Endothelial cell (in vitro differentiated cells): ENCODE measurements at regions not wholly inside any gene's neighbourhood (a gene's known extent, or its start where the extent isn't known, plus 50 kb on each side); places are given as distances from the start of the nearest gene placed in this dataset.
A peak's percentile ranks its signal among the peaks of the same experiment; 100 is the strongest.

ENCODE experiments used
- DNase-seq: peaks from one replicate; pipeline ENCODE4 v3.0.0; 2021; ENCODE audit warnings: low spot score
- H3K27ac Mint-ChIP-seq: one replicate; pipeline ENCODE4 v1.8.0; 2021; ENCODE audit warnings: mixed read lengths, inconsistent platforms; ENCODE audit not compliant: unreplicated experiment
- H3K27me3 Mint-ChIP-seq: one replicate; pipeline ENCODE4 v1.8.0; 2021; ENCODE audit warnings: mild to moderate bottlenecking, moderate library complexity, mixed read lengths, inconsistent platforms; ENCODE audit not compliant: unreplicated experiment
- H3K36me3 Mint-ChIP-seq: one replicate; pipeline ENCODE4 v1.8.0; 2021; ENCODE audit warnings: mild to moderate bottlenecking, low read depth, mixed read lengths, inconsistent platforms; ENCODE audit not compliant: unreplicated experiment
- H3K4me1 Mint-ChIP-seq: one replicate; pipeline ENCODE4 v1.8.0; 2021; ENCODE audit warnings: mild to moderate bottlenecking, mixed read lengths, inconsistent platforms; ENCODE audit not compliant: unreplicated experiment
- H3K4me3 Mint-ChIP-seq: one replicate; pipeline ENCODE4 v1.8.0; 2021; ENCODE audit warnings: mild to moderate bottlenecking, mixed read lengths, inconsistent platforms; ENCODE audit not compliant: unreplicated experiment
- H3K9me3 Mint-ChIP-seq: one replicate; pipeline ENCODE4 v1.8.0; 2021; ENCODE audit warnings: mixed read lengths, inconsistent platforms; ENCODE audit not compliant: unreplicated experiment
- TF ChIP-seq, protein P1 (sequence below): fragments of 200-600 bp; sonication (generic); IDR thresholded peaks from one replicate; pipeline ENCODE4 v1.5.0; 2021; ENCODE audit warnings: antibody characterized with exemption; ENCODE audit not compliant: unreplicated experiment

DNA sequence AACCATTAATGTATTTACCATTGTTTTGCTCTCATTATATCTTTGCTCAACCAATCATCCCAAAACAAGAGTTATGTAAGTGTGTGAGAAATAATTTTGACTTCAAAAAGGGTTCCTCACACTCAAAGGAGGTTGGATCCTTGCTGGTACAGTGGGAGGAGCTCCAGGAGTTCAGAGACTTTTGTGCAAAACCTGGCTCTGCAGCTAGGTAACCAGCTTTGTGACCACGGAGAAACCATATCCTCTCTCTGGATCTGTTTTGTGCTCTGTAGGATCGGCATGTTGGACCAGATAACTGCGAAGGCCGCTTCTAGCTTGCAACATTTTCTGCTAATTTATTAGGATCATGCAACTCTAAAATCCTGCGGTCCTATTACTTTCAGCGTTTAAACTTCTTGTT lies 128.6 kb upstream of the LIPC start:
- H3K27ac Mint-ChIP-seq: no peak overlapping the region
- no peaks in the 10 kb centered on the region for H3K36me3 Mint-ChIP-seq
- H3K4me3 Mint-ChIP-seq: no peak overlapping the region
- no peak for DNase-seq
- H3K4me1 Mint-ChIP-seq: peaks cover 21% of the 10 kb centered on the region
- TF ChIP-seq, protein P1, sequence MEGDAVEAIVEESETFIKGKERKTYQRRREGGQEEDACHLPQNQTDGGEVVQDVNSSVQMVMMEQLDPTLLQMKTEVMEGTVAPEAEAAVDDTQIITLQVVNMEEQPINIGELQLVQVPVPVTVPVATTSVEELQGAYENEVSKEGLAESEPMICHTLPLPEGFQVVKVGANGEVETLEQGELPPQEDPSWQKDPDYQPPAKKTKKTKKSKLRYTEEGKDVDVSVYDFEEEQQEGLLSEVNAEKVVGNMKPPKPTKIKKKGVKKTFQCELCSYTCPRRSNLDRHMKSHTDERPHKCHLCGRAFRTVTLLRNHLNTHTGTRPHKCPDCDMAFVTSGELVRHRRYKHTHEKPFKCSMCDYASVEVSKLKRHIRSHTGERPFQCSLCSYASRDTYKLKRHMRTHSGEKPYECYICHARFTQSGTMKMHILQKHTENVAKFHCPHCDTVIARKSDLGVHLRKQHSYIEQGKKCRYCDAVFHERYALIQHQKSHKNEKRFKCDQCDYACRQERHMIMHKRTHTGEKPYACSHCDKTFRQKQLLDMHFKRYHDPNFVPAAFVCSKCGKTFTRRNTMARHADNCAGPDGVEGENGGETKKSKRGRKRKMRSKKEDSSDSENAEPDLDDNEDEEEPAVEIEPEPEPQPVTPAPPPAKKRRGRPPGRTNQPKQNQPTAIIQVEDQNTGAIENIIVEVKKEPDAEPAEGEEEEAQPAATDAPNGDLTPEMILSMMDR: no peak
- no peaks in the 10 kb centered on the region for H3K9me3 Mint-ChIP-seq
- peaks cover 2% of the 10 kb centered on the region for H3K27me3 Mint-ChIP-seq

DNA sequence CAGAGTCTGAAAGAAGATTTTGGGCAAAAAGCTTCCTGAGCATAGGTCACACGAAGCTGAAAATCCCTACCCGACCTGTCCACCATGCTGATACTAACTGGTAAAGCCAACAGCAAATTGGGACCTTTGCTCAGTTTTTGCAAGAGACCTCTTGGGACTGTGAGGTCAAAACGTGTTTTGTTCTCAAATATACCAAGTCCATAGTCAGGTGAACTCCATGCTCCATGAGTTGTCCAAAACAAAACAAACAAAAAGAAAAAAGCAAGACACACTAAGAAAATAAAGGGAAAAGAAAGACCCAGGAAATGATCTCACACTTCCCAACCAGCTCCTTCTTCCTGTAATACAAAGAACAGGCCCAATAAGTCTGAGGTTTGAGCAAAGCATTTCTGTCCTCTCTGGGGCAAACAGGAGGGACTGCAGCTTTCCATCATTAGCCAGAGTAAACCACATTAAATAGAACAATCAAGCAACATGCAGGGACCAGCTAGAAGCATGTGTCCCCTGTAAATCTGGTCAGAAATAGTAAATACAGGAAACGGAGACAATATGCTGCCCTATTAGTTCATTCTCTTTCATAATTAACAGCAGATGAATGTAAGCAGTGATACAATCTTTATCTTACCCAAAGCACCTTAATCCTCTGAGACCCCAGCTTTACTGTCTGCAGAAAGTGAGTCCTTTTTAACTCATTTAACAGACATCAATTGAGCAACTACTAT lies 125.0 kb upstream of the LIPC start:
- Mint-ChIP-seq H3K4me1 (peaks cover 21% of the 10 kb centered on the region), H3K27ac (peak overlapping the region; percentile 59), H3K9me3 (no peaks in the 10 kb centered on the region), H3K4me3 (no peak overlapping the region), H3K36me3 (peaks cover 4% of the 10 kb centered on the region), H3K27me3 (peaks cover 3% of the 10 kb centered on the region)
- TF ChIP-seq, protein P1: no peak
- DNase-seq: no peak

DNA sequence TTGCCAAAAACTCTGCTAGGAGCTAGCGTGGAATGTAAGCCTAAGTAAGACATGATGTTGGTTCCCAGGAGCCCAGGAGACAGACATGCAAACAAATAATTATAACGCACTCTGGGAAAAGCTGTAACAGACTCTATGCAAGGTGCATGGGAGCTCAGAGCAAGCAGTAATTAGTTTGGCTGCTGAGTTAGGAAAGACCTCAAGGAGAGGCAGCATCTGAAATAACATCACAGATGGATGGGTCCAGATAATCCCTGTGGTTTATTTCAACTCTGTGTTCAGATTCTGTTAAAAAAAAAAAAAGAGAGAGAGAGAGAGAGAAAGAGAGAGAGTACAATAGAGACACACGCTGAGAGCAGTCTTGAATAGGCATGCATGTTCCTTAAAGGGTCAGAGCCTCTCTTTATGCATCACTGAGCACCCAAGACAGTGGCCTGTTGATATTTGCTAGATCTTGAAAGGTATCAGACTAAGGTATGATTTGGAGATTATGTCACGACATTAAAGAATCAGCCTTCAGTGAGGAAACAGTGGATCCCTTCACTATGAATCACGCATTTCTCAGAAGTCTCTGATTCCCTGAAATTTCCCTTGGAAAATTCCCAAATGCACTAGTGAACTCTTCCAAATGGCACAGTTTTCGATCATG lies 124.4 kb upstream of the LIPC start:
- H3K27me3 Mint-ChIP-seq: peaks cover 3% of the 10 kb centered on the region
- H3K27ac Mint-ChIP-seq: peak overlapping the region; percentile 59
- no peak overlapping the region for H3K4me3 Mint-ChIP-seq
- no peaks in the 10 kb centered on the region for H3K9me3 Mint-ChIP-seq
- peaks cover 4% of the 10 kb centered on the region for H3K36me3 Mint-ChIP-seq
- DNase-seq: no peak
- TF ChIP-seq, protein P1: no peak
- peaks cover 25% of the 10 kb centered on the region for H3K4me1 Mint-ChIP-seq

DNA sequence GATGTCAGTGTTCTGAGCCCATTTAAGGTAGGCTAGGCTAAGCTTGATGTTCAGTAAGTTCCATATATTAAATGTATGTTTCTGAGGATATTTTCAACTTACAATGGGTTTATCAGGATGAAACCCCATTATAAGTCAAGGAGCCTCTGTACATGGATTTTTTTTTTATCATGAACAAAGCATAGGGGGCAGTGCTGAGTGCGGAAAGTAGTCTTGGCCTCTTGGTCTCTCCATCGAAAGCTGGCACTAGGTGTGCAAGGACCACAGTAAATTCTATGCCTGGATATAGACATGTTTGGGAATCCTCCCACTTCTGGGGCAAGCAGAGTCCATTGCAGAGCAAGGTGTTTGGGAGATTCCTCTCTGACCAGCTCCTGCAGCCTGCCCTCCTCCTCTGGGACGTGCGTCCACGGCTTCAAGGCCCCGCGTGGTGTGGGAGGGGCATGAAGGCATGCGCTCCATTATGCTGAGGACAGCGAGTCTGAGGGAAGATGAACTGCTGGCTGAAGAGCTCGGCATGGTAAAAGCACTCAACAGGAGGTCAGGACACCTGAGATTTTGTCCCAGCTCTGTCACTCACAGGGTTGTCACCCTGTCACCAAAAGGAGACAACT lies 122.9 kb upstream of the LIPC start:
- no peak overlapping the region for H3K27ac Mint-ChIP-seq
- TF ChIP-seq, protein P1: peak; percentile 19
- peaks cover 3% of the 10 kb centered on the region for H3K27me3 Mint-ChIP-seq
- H3K4me3 Mint-ChIP-seq: no peak overlapping the region
- H3K4me1 Mint-ChIP-seq: peaks cover 36% of the 10 kb centered on the region
- DNase-seq: no peak
- no peaks in the 10 kb centered on the region for H3K9me3 Mint-ChIP-seq
- peaks cover 4% of the 10 kb centered on the region for H3K36me3 Mint-ChIP-seq
